Hippocampal formation (tissue), 2 donors: ENCODE measurements at regions not wholly inside any gene's neighbourhood (a gene's known extent, or its start where the extent isn't known, plus 50 kb on each side); places are given as distances from the start of the nearest gene placed in this dataset.
"Not testable (repeated sequence)": the region's sequence is repeated elsewhere in the genome, so short reads cannot be mapped to it uniquely, and the experiment has no call there.

Source experiments
- DNase-seq, 2 donors: peaks; one replicate each; lab custom pipeline; 2025; lab: John Stamatoyannopoulos, UW

- DNase-seq: no peak
These were observed 161.5 kb downstream of the NRIP1 start for GRCh38 chr21:14903172-14903865.

GRCh38 chr21:14901482-14901958 lies 163.3 kb downstream of the NRIP1 start:
- DNase-seq: no peak

GRCh38 chr21:14900611-14901010 lies 164.2 kb downstream of the NRIP1 start:
- no peak for DNase-seq

GRCh38 chr21:14900058-14900457 lies 164.7 kb downstream of the NRIP1 start:
- DNase-seq: no peak

GRCh38 chr21:14895792-14896191 lies 169.0 kb downstream of the NRIP1 start:
- no peak for DNase-seq

GRCh38 chr21:14890141-14890540 lies 174.7 kb downstream of the NRIP1 start:
- no peak for DNase-seq

- DNase-seq: no peak
These were observed 175.6 kb downstream of the NRIP1 start for GRCh38 chr21:14889080-14889810.

GRCh38 chr21:14888202-14888601 lies 176.6 kb downstream of the NRIP1 start:
- DNase-seq: no peak

- no peak for DNase-seq
These were observed 178.8 kb downstream of the NRIP1 start for GRCh38 chr21:14886001-14886400.

GRCh38 chr21:14883351-14883750 lies 181.4 kb downstream of the NRIP1 start:
- DNase-seq: no peak

GRCh38 chr21:14882545-14882944 lies 182.3 kb downstream of the NRIP1 start:
- not testable (repeated sequence) for DNase-seq

- no peak for DNase-seq
These were observed 182.8 kb downstream of the NRIP1 start for GRCh38 chr21:14881863-14882499.

GRCh38 chr21:14880922-14881321 lies 183.9 kb downstream of the NRIP1 start:
- DNase-seq: no peak

- DNase-seq: no peak
These were observed 185.3 kb downstream of the NRIP1 start for GRCh38 chr21:14879458-14879857.

GRCh38 chr21:14878971-14879370 lies 185.8 kb downstream of the NRIP1 start:
- no peak for DNase-seq

- DNase-seq: no peak
These were observed 187.1 kb downstream of the NRIP1 start for GRCh38 chr21:14877581-14878228.

GRCh38 chr21:14876524-14876840 lies 188.3 kb downstream of the NRIP1 start:
- no peak for DNase-seq

GRCh38 chr21:14875704-14876523 lies 188.9 kb downstream of the NRIP1 start:
- DNase-seq: no peak

GRCh38 chr21:14875186-14875585 lies 189.6 kb downstream of the NRIP1 start:
- DNase-seq: no peak

GRCh38 chr21:14874379-14874778 lies 190.4 kb downstream of the NRIP1 start:
- DNase-seq: no peak

GRCh38 chr21:14871861-14872260 lies 192.9 kb downstream of the NRIP1 start:
- DNase-seq: no peak

GRCh38 chr21:14870853-14871149 lies 194.0 kb downstream of the NRIP1 start:
- no peak for DNase-seq
